Testis (tissue), 2 donors: ENCODE measurements at regions not wholly inside any gene's neighbourhood (a gene's known extent, or its start where the extent isn't known, plus 50 kb on each side); places are given as distances from the start of the nearest gene placed in this dataset.

Experiments used
- DNase-seq: peaks from one replicate; pipeline ENCODE4 v3.0.0-alpha.2; 2019
- H3K27ac ChIP-seq, 2 donors: fragments of 200-600 bp; sonication (generic); one replicate each; pipeline ENCODE4 v1.5.1; 2019
- H3K27me3 ChIP-seq: fragments of 200-600 bp; sonication (generic); one replicate; pipeline ENCODE4 v1.5.1; 2019
- H3K36me3 ChIP-seq: fragments of 200-600 bp; sonication (generic); one replicate; pipeline ENCODE4 v1.5.1; 2017; ENCODE audit warnings: low read depth; ENCODE audit errors: missing control alignments
- H3K4me1 ChIP-seq: fragments of 200-600 bp; sonication (generic); one replicate; pipeline ENCODE4 v1.5.1; 2019
- H3K4me3 ChIP-seq, 2 donors: fragments of 200-600 bp; sonication (generic); one replicate each; pipeline ENCODE4 v1.5.1; 2017 to 2019
- H3K9me3 ChIP-seq: fragments of 200-600 bp; sonication (generic); one replicate; pipeline ENCODE4 v1.5.1; 2017
- CTCF ChIP-seq, 3 experiments: fragments of 450-650 bp in 2 of 3; fragments of 200-600 bp in 1 of 3; sonication (generic) in 1 of 3; IDR thresholded peaks; one replicate each; pipeline ENCODE4 v1.5.1; 2016 to 2019; ENCODE audit warnings: antibody characterized with exemption in 3 of 3, mild to moderate bottlenecking in 2 of 3, moderate library complexity in 1 of 3
- POLR2A ChIP-seq: fragments of 450-650 bp; IDR thresholded peaks from one replicate; pipeline ENCODE4 v1.6.1; 2017; ENCODE audit warnings: antibody characterized with exemption, mild to moderate bottlenecking, moderate library complexity
- WGBS, 2 donors: methylation state at CpG; one replicate each; pipeline ENCODE4 v1.1.5; 2018; 5-methylcytosine and 5-hydroxymethylcytosine counted together
- intact Hi-C: fragments of 100-400 bp; cut with DNase I; formaldehyde crosslinking; loops from one replicate; pipeline ENCODE4 v1.15.1; 2023; ENCODE audit warnings: low total_unique reads

DNA sequence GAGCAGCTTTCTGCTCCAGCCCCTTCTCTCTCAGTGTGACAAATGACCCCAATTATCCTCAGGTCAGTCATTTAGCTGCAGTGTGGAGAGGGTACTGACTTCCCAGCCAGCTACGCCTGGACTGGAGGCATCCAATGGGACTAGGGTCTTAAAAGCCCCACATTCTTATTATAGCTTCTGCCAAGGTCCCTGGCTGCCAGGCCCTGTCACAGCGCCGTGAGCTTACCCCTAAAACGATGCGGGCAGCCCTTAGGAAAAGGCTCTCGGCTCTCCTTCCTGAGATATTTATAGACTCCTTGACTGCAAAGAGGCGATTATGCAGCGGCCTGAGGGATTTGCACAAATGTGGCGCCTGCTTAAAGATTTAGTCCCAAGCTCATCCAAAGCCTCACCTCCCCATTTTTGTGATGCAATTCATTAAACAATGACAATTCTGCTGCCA lies 69.2 kb upstream of the EDAR start:
- Histone ChIP-seq H3K27me3 (no peaks in the 10 kb centered on the region), H3K4me1 (no peaks in the 10 kb centered on the region), H3K27ac (no peak overlapping the region), H3K36me3 (no peaks in the 10 kb centered on the region), H3K4me3 (no peak overlapping the region), H3K9me3 (no peaks in the 10 kb centered on the region)
- WGBS, 2 donors = 64 to 70% methylated on average over 9 of the region's 9 CpGs
- intact Hi-C loops = no loop called here
- DNase-seq = no peak
- TF ChIP-seq POLR2A (no peak), CTCF (IDR thresholded peaks at IDR 0.05) (no peak)

- Histone ChIP-seq H3K9me3 (no peaks in the 10 kb centered on the region), H3K27me3 (no peaks in the 10 kb centered on the region), H3K27ac (no peak overlapping the region), H3K4me1 (no peaks in the 10 kb centered on the region), H3K4me3 (no peak overlapping the region), H3K36me3 (no peaks in the 10 kb centered on the region)
- DNase-seq = no peak
- TF ChIP-seq POLR2A = no peak
- TF ChIP-seq CTCF (IDR thresholded peaks at IDR 0.05) = no peak
- 82 to 86% methylated on average over 9 of the region's 9 CpGs for WGBS, 2 donors
- intact Hi-C loops = no loop called here
These were observed 68.7 kb upstream of the EDAR start for GRCh38 chr2:109057686-109058085.

- Histone ChIP-seq H3K9me3 (no peaks in the 10 kb centered on the region), H3K27me3 (no peaks in the 10 kb centered on the region), H3K4me3 (no peak overlapping the region), H3K36me3 (no peaks in the 10 kb centered on the region), H3K27ac (no peak overlapping the region), H3K4me1 (no peaks in the 10 kb centered on the region)
- intact Hi-C loops = no loop called here
- TF ChIP-seq POLR2A (no peak), CTCF (IDR thresholded peaks at IDR 0.05) (no peak)
- WGBS, 2 donors = 86 to 93% methylated on average over 12 to 14 of the region's 14 CpGs
- DNase-seq = no peak
These were observed 66.4 kb upstream of the EDAR start for GRCh38 chr2:109055435-109055834.

DNA sequence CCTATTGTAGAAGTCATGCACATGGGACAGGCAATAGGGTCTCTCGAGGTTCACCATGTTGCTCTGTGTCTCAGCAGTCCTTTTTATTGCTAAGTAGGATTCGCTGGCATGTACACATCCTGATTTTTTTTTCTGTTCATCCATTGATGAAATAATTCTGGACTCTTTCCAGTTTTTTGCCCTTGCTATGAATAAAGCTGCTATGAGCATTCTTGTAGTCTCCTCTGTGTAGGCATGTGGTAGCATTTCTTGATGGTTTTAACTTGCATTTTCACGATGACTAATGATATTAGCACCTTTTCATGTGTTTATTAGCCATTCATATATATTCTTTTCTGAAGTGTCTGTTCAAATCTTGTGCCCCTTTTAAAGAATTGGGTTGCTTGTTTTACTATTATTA lies 65.8 kb upstream of the EDAR start:
- Histone ChIP-seq H3K9me3 (no peaks in the 10 kb centered on the region), H3K27me3 (no peaks in the 10 kb centered on the region), H3K4me1 (no peaks in the 10 kb centered on the region), H3K36me3 (no peaks in the 10 kb centered on the region), H3K4me3 (no peak overlapping the region), H3K27ac (no peak overlapping the region)
- TF ChIP-seq CTCF (IDR thresholded peaks at IDR 0.05) (no peak), POLR2A (no peak)
- DNase-seq = no peak
- intact Hi-C loops = no loop called here
- WGBS, 2 donors = 90 to 95% methylated on average over 3 of the region's 3 CpGs

- no peak for DNase-seq
- no peak overlapping the region for H3K27ac ChIP-seq
- no peaks in the 10 kb centered on the region for H3K27me3 ChIP-seq
- 94 to 96% methylated on average over 9 of the region's 9 CpGs for WGBS, 2 donors
- H3K4me3 ChIP-seq = no peak overlapping the region
- TF ChIP-seq CTCF (IDR thresholded peaks at IDR 0.05) (no peak), POLR2A (no peak)
- intact Hi-C loops = no loop called here
- no peaks in the 10 kb centered on the region for H3K9me3 ChIP-seq
- H3K4me1 ChIP-seq = no peaks in the 10 kb centered on the region
- no peaks in the 10 kb centered on the region for H3K36me3 ChIP-seq
These were observed 64.7 kb upstream of the EDAR start for GRCh38 chr2:109053716-109054115.
